ENCODE measurements at regions not wholly inside any gene's neighbourhood (a gene's known extent, or its start where the extent isn't known, plus 50 kb on each side); places are given as distances from the start of the nearest gene placed in this dataset.

DNA sequence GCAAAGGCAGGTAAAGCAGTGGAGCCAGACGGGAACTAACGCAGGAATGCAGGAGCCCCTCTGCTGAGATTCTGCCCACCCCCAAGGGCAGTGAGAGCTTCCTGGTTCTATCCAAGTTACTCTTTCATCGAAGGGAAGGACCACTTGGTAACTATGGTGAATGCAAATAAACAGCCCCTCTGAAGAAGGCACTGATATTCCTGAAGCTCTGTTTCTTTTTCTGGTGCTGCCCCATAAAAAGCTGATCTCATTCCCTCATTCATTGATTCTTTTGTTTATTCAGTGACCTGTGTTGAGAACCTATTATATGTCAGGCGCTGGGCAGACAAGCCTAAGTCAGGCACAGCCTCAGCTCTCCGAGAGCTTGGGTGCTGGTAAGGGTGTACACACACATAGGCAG, 217.3 kb downstream of the SNX10 start (continued):
- TF ChIP-seq, protein P1, sequence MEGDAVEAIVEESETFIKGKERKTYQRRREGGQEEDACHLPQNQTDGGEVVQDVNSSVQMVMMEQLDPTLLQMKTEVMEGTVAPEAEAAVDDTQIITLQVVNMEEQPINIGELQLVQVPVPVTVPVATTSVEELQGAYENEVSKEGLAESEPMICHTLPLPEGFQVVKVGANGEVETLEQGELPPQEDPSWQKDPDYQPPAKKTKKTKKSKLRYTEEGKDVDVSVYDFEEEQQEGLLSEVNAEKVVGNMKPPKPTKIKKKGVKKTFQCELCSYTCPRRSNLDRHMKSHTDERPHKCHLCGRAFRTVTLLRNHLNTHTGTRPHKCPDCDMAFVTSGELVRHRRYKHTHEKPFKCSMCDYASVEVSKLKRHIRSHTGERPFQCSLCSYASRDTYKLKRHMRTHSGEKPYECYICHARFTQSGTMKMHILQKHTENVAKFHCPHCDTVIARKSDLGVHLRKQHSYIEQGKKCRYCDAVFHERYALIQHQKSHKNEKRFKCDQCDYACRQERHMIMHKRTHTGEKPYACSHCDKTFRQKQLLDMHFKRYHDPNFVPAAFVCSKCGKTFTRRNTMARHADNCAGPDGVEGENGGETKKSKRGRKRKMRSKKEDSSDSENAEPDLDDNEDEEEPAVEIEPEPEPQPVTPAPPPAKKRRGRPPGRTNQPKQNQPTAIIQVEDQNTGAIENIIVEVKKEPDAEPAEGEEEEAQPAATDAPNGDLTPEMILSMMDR (IDR thresholded peaks at IDR 0.05 in 2 of 3, conservative IDR thresholded peaks at IDR 0.05 in 1 of 3; ENCODE audit: borderline replicate concordance in 1 of 3, insufficient read depth in 1 of 3, low read depth in 2 of 3, low read length in 2 of 3), result no peak

GRCh38 chr7:26510231-26510957, 218.7 kb downstream of the SNX10 start:
- no TSS peak for BruUV-seq (replicated peaks)
- Histone ChIP-seq H2AFZ (ENCODE audit: low read depth, low read length, poor library complexity, severe bottlenecking) (no peak overlapping the region), H3K36me3 (ENCODE audit: control insufficient read depth in 1 of 2, insufficient read depth in 2 of 2, low read length in 2 of 2) (no peaks in the 10 kb centered on the region), H3K4me3 (replicated peaks in 1 of 2; ENCODE audit: low read depth in 1 of 2, low read length in 2 of 2) (no peak overlapping the region), H3K9me3 (ENCODE audit: control insufficient read depth in 1 of 2, insufficient read depth in 1 of 2, low read depth in 1 of 2, low read length in 2 of 2) (no peaks in the 10 kb centered on the region), H3K9me2 (ENCODE audit: insufficient read depth) (no peaks in the 10 kb centered on the region), H3K79me2 (ENCODE audit: insufficient read depth, low read length) (no peaks in the 10 kb centered on the region), H3K27ac (ENCODE audit: low read depth, low read length) (no peak overlapping the region), H3K9ac (ENCODE audit: low read length) (no peak overlapping the region), H3K27me3 (ENCODE audit: insufficient read depth, low read length) (peaks cover 5% of the 10 kb centered on the region; the same call in 1 of the 2 replicates), H3K4me2 (ENCODE audit: low read length) (no peak overlapping the region), H4K20me1 (ENCODE audit: insufficient read depth) (no peaks in the 10 kb centered on the region), H3K4me1 (ENCODE audit: control insufficient read depth in 1 of 2, insufficient read depth in 2 of 2, low read length in 2 of 2) (peaks cover 6 to 7% of the 10 kb centered on the region in 2 experiments)
- DNase-seq (ENCODE audit: low read depth, low spot score) (no peak), ATAC-seq (no peak)
- intact Hi-C loops (cut with micrococcal nuclease), result no loop called here
- ChIA-PET RAD21 (ENCODE audit: low non-redundant PET in 1 of 2, low total read pairs in 2 of 2, uncharacterized antibody in 2 of 2, unreplicated experiment in 2 of 2) (no interaction called here), POLR2A (no interaction called here), CTCF (no interaction called here)
- TF ChIP-seq CEBPB (IDR thresholded peaks at IDR 0.05; ENCODE audit: low read depth) (no peak), YY1 (IDR thresholded peaks at IDR 0.05; ENCODE audit: extremely low read depth, insufficient replicate concordance, low read depth, low read length) (no peak), FOSL1 (IDR thresholded peaks at IDR 0.05; ENCODE audit: low read depth) (no peak), TCF7L2 (IDR thresholded peaks at IDR 0.05; ENCODE audit: borderline replicate concordance, extremely low read depth, insufficient read depth, insufficient read length) (no peak), ZBTB33 (IDR thresholded peaks at IDR 0.05; ENCODE audit: extremely low read depth, insufficient replicate concordance, low read length) (no peak), RAD21 (IDR thresholded peaks at IDR 0.05; ENCODE audit: low read depth) (no peak), ATF3 (IDR thresholded peaks at IDR 0.05) (no peak), ZFX (IDR thresholded peaks at IDR 0.05) (no peak), EZH2phosphoT487 (IDR thresholded peaks at IDR 0.05; ENCODE audit: borderline replicate concordance) (no peak), ZNF274 (IDR thresholded peaks at IDR 0.05; ENCODE audit: low read depth, low read length) (no peak), EZH2 (IDR thresholded peaks at IDR 0.05) (no peak), JUND (IDR thresholded peaks at IDR 0.05) (no peak), SP1 (IDR thresholded peaks at IDR 0.05; ENCODE audit: low read depth) (no peak), ELF1 (IDR thresholded peaks at IDR 0.05; ENCODE audit: borderline replicate concordance, low read depth) (no peak), POLR2AphosphoS5 (IDR thresholded peaks at IDR 0.05; ENCODE audit: low read depth, low read length) (no peak), POLR2A (IDR thresholded peaks at IDR 0.05; ENCODE audit: borderline replicate concordance, extremely low read depth, insufficient read depth, insufficient read length) (no peak)
- TF ChIP-seq, protein P2, sequence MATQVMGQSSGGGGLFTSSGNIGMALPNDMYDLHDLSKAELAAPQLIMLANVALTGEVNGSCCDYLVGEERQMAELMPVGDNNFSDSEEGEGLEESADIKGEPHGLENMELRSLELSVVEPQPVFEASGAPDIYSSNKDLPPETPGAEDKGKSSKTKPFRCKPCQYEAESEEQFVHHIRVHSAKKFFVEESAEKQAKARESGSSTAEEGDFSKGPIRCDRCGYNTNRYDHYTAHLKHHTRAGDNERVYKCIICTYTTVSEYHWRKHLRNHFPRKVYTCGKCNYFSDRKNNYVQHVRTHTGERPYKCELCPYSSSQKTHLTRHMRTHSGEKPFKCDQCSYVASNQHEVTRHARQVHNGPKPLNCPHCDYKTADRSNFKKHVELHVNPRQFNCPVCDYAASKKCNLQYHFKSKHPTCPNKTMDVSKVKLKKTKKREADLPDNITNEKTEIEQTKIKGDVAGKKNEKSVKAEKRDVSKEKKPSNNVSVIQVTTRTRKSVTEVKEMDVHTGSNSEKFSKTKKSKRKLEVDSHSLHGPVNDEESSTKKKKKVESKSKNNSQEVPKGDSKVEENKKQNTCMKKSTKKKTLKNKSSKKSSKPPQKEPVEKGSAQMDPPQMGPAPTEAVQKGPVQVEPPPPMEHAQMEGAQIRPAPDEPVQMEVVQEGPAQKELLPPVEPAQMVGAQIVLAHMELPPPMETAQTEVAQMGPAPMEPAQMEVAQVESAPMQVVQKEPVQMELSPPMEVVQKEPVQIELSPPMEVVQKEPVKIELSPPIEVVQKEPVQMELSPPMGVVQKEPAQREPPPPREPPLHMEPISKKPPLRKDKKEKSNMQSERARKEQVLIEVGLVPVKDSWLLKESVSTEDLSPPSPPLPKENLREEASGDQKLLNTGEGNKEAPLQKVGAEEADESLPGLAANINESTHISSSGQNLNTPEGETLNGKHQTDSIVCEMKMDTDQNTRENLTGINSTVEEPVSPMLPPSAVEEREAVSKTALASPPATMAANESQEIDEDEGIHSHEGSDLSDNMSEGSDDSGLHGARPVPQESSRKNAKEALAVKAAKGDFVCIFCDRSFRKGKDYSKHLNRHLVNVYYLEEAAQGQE (IDR thresholded peaks at IDR 0.05; ENCODE audit: low read depth), result no peak
